DOHH2 (cell line): ENCODE measurements at regions not wholly inside any gene's neighbourhood (a gene's known extent, or its start where the extent isn't known, plus 50 kb on each side); places are given as distances from the start of the nearest gene placed in this dataset.

ENCODE experiments used
- H3F3A ChIP-seq: fragments of 200-600 bp; sonication (generic), shearing (Covaris generic); 2 replicates; pipeline ENCODE4 v1.6.0; 2016; ENCODE audit warnings: antibody characterized with exemption, mild to moderate bottlenecking; ENCODE audit not compliant: control insufficient read depth, insufficient read depth
- H3K27ac ChIP-seq: fragments of 200-600 bp; sonication (generic); 2 replicates; pipeline ENCODE4 v1.5.1; 2014; ENCODE audit warnings: low read depth, mild to moderate bottlenecking, low read length, moderate library complexity
- H3K27me3 ChIP-seq: fragments of 200-600 bp; sonication (generic); 2 replicates; pipeline ENCODE4 v1.6.1; 2014; ENCODE audit warnings: mild to moderate bottlenecking, low read length, mixed read lengths; ENCODE audit not compliant: control insufficient read depth
- H3K36me3 ChIP-seq: fragments of 200-600 bp; sonication (generic); 2 replicates; pipeline ENCODE4 v1.6.1; 2014; ENCODE audit warnings: mild to moderate bottlenecking, low read length, moderate library complexity, mixed read lengths; ENCODE audit not compliant: control insufficient read depth
- H3K4me1 ChIP-seq: fragments of 200-600 bp; sonication (generic); 2 replicates; pipeline ENCODE4 v1.6.1; 2014; ENCODE audit warnings: mild to moderate bottlenecking, low read length, mixed read lengths; ENCODE audit not compliant: control insufficient read depth
- H3K4me2 ChIP-seq: fragments of 200-600 bp; sonication (generic); 2 replicates; pipeline ENCODE4 v1.6.0; 2014; ENCODE audit warnings: mild to moderate bottlenecking, low read length, moderate library complexity
- H3K4me3 ChIP-seq: fragments of 200-600 bp; sonication (generic); 2 replicates; pipeline ENCODE4 v1.5.1; 2014; ENCODE audit warnings: mild to moderate bottlenecking, low read length, mixed read lengths
- H3K79me2 ChIP-seq: fragments of 200-600 bp; sonication (generic); 2 replicates; pipeline ENCODE4 v1.6.1; 2014; ENCODE audit warnings: mild to moderate bottlenecking, low read length, mixed read lengths; ENCODE audit not compliant: control insufficient read depth
- H3K9me2 ChIP-seq: fragments of 200-600 bp; sonication (generic); replicated peaks from 2 replicates; pipeline ENCODE4 v1.6.1; 2014; ENCODE audit warnings: mild to moderate bottlenecking, low read length, mixed read lengths; ENCODE audit not compliant: control insufficient read depth
- H3K9me3 ChIP-seq: fragments of 200-600 bp; sonication (generic); 2 replicates; pipeline ENCODE4 v1.6.1; 2014; ENCODE audit warnings: antibody characterized with exemption, low read length, mixed read lengths; ENCODE audit not compliant: control insufficient read depth, insufficient read depth
- H4K20me1 ChIP-seq: fragments of 200-600 bp; sonication (generic); 2 replicates; pipeline ENCODE4 v1.6.0; 2014; ENCODE audit warnings: low read depth, mild to moderate bottlenecking, antibody characterized with exemption, low read length, moderate library complexity; ENCODE audit not compliant: control insufficient read depth, insufficient read depth
- CTCF ChIP-seq: fragments of 200-600 bp; sonication (generic); IDR thresholded peaks from one replicate; pipeline ENCODE4 v1.5.1; 2014; ENCODE audit warnings: antibody characterized with exemption, mild to moderate bottlenecking, low read depth, low read length; ENCODE audit not compliant: poor library complexity, severe bottlenecking
- EZH2phosphoT487 ChIP-seq: fragments of 200-600 bp; sonication (generic); IDR thresholded peaks from 2 replicates; pipeline ENCODE4 v1.6.1; 2017; ENCODE audit warnings: borderline replicate concordance, mild to moderate bottlenecking, antibody characterized with exemption, low read length, moderate library complexity, mixed read lengths

GRCh38 chr10:62589689-62590088, 214.8 kb upstream of the ADO start:
- H3K36me3 ChIP-seq: no peaks in the 10 kb centered on the region
- TF ChIP-seq EZH2phosphoT487: no peak
- no peak for TF ChIP-seq CTCF
- no peaks in the 10 kb centered on the region for H3K79me2 ChIP-seq
- peaks cover 3% of the 10 kb centered on the region; the same call in 1 of the 2 replicates for H3K27me3 ChIP-seq
- H3K4me3 ChIP-seq: no peak overlapping the region
- H4K20me1 ChIP-seq: no peaks in the 10 kb centered on the region
- no peak overlapping the region for H3K27ac ChIP-seq
- no peaks in the 10 kb centered on the region for H3F3A ChIP-seq
- H3K4me1 ChIP-seq: peaks cover 7% of the 10 kb centered on the region
- H3K9me2 ChIP-seq: no peaks in the 10 kb centered on the region
- H3K4me2 ChIP-seq: no peak overlapping the region
- no peaks in the 10 kb centered on the region for H3K9me3 ChIP-seq

GRCh38 chr10:62590306-62590705, 214.2 kb upstream of the ADO start:
- Histone ChIP-seq H4K20me1 (no peaks in the 10 kb centered on the region), H3K79me2 (no peaks in the 10 kb centered on the region), H3K27me3 (peaks cover 3% of the 10 kb centered on the region; the same call in 1 of the 2 replicates), H3K36me3 (no peaks in the 10 kb centered on the region), H3F3A (no peaks in the 10 kb centered on the region), H3K4me1 (peaks cover 10% of the 10 kb centered on the region), H3K4me3 (no peak overlapping the region), H3K9me3 (no peaks in the 10 kb centered on the region), H3K4me2 (no peak overlapping the region), H3K27ac (no peak overlapping the region), H3K9me2 (no peaks in the 10 kb centered on the region)
- TF ChIP-seq CTCF (no peak), EZH2phosphoT487 (no peak)

- Histone ChIP-seq H3K27ac (no peak overlapping the region), H4K20me1 (no peaks in the 10 kb centered on the region), H3K27me3 (peaks cover 3% of the 10 kb centered on the region; the same call in 1 of the 2 replicates), H3K79me2 (no peaks in the 10 kb centered on the region), H3K9me3 (no peaks in the 10 kb centered on the region), H3F3A (no peaks in the 10 kb centered on the region), H3K36me3 (no peaks in the 10 kb centered on the region), H3K4me2 (peak overlapping the region; percentile 50), H3K9me2 (no peaks in the 10 kb centered on the region), H3K4me3 (no peak overlapping the region), H3K4me1 (peaks cover 10% of the 10 kb centered on the region)
- TF ChIP-seq EZH2phosphoT487 (no peak), CTCF (peak; percentile 99)
Measured at GRCh38 chr10:62594093-62594520, 210.4 kb upstream of the ADO start.
